Hindlimb muscle (tissue), 1 donor: ENCODE measurements at regions not wholly inside any gene's neighbourhood (a gene's known extent, or its start where the extent isn't known, plus 50 kb on each side); places are given as distances from the start of the nearest gene placed in this dataset.
"Not testable (repeated sequence)": the region's sequence is repeated elsewhere in the genome, so short reads cannot be mapped to it uniquely, and the experiment has no call there.

Experiments
- DNase-seq: peaks from one replicate; pipeline ENCODE4 v3.0.0-alpha.2; 2013

DNA sequence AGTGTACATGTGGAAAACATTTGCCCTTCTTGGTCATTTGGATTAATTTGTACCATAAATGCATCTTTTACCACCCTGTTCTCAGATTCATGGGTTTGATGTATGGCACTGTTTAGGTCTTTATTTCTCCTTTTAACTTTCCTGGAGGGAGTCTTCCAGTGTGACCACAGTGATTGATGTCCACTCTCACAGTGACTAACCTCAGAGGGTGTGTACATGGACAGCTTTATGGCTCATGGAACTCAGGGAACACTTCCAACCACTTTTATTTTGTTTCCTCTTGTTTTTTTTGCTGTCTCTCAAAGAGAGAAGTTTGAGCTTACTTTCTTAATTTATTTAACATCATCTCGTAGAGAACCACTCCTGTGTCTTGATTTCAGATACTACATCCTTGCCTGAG is 489.8 kb upstream of the CHD1 start:
- DNase-seq, result not testable (repeated sequence)

DNA sequence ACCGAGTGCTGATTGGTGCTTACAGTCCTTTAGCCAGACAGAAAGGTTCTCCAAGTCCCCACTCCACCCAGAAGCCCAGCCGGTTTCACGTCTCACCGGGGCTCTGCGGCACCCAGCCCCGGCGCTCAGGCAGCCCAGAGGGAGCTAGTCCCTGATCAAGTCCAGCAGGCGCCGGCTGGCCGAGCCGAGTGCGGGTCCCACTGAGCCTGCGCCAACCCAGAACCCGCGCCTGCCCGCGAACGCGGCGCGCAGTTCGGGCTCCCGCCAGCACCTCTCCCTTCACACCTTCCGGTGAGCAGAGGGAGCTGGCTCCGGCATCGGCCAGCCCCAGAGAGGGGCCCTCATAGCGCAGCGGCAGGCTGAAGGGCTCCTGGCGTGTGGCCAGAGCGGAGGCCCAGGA is 481.6 kb upstream of the CHD1 start:
- not testable (repeated sequence) for DNase-seq

DNA sequence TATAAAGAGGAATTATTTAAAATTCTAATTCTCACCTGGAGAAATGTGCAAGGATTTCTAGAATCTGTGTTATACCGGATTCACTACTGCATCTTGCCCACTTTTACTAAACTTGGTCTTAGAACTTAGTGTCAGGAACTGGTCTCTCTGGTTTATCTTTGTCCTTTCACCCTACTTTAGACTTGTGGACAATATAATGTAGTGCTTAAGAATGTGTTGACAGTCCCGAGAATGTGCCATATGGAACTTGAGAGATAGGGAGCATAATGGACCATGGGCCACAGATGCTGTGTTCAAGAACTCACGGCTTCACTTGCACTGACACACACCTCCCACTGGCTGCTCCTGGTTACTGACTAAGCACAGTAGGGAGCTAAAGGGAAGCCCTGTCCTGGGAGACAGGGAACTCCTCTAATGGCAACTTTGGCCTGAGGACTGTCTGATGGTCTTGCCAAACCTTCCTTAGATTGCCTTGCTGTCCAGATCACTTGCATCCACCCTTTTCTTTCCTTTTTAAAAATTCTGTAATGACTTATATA is 476.0 kb upstream of the CHD1 start:
- DNase-seq, result not testable (repeated sequence)

DNA sequence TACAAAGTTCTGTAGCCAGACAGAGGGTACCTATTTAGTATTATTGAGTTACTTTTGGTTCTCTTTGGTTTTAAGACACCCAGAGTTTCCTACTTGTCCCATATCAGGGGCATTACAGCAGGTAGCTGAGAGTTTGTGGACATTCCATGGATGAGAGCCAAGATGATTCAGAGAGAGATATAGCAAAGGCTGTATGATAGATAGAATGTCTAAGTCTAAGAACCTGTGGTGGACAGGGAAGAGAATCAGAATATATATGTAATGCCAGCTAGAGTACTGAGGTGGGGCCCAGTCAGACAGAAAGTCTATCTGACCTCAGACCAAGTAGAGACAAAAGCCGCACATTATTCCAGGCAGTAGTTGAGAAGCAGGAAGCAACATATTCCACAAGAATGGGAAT is 471.8 kb upstream of the CHD1 start:
- DNase-seq, result not testable (repeated sequence)

GRCh38 chr5:99398976-99399375 is 470.2 kb upstream of the CHD1 start:
- DNase-seq, result no peak

DNA sequence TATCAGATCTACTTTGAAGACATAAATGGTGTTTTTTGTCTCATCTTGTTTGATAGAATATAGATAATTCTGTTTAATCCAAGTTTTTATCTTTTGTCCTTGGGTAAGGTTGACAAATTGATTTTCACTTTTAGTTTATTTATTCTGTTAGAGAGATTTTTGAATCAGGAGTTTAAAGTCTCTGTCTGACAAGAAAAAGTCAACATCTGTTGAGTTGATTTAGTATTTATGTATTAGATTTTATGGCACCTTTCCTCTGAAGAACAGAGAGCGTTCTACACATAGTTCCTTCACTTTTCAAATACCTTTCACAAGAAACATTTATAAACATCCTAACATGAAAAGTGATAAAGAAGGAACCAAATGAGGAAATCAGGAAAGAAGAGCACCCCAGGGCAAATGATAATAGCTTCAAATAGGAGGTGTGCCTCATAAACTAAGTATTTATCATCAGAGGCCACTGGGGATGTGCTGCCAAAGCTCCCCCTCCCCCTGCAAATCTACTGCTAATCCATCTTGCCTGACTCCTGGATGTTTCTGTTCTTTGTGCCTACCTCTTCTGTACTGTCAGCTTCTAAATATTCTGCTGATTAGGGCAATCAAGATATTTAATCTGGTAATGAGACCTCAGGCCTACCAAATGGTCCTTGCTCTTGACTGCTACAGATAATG is 457.7 kb upstream of the CHD1 start:
- no peak for DNase-seq

DNA sequence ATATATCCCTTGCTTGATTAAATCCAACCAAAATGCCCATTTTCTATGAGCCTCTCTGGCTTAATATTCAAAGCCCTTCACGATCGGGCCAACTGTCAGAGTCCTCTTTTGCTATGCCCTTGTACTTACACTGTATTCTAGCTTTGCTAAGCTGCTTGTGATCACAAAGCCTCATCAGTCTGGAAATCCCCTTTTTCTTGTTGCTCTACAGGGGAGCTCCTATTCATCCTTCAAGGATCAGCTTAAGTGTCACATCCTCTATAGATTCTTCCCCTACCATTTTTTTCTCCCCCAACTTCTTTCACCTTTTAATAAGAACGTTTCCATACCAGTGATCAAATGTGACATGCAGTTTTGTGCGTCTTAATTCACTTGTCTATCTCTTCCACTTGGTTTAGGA is 450.4 kb upstream of the CHD1 start:
- DNase-seq, result no peak

DNA sequence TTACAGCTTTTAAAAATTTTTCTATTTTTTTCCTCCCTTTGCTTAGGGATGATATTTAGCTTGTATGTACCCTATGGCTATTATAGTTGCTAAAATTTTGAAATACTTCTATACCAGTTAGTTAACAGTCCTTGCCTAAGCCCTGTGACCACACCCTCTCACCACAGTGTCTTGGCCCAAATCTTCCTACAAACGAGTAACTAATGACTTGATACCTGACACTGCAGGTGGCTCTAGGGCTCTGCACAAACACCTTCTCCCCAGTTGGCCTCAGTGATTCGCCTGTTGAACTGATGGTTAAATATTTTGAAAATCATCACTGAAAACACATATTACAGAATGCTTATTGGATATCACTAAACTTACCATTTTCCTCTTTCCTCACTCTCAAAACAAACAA is 449.6 kb upstream of the CHD1 start:
- DNase-seq, result no peak

DNA sequence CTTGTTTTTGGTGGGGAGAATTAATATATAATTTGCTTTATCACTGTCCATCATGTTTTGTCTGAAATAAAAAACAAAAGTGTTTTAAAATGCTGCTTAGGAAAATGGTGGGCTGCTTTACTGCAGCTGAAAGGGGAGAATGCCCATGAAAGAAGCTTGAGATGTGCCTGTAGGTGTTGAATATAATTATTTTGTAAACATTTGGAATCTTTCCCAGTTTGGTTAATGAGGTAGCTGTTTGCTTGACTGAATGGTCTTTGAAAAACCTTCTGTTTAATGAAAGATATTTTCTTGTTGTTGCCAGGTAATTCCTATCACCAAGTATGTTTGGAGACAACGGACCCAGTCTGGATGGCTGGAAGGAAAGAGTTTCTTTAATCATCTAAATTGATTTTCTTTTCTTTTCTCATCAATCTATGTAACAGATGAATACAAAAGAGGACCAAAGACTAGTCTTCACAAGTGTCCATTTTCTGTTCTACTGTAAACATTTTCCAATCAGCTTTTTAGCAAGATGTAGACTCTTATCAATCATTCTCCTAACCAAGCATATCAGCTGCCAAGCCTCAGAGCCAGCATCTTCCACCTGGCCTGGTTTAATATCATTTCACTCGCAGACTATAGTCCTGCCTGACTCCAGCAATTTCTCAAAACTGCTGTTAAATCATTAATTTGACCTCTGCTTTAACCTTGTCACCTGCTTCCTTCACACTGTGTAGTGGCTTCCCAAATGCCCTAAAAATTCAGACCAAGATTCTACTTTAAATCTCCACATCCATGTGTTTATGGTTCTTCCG is 441.2 kb upstream of the CHD1 start:
- DNase-seq, result no peak

DNA sequence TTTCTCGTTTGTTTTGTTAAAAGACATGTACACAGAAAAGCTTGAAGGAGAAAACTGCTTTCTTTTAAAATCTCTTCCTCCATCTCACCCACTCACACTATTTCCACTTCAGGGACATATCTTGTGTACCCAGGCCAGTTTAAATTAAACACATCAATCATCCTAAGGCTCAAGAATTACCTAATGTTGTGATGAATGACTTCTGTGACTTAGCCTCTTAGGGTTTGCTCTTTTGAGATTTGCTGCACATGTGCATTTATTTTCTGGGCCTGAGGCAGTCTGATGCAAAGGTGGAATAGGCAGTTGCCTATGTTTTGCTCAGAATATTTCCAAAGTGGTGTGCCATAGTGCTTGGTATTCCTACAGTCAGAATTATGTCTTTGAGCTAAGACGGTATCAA is 439.9 kb upstream of the CHD1 start:
- no peak for DNase-seq

DNA sequence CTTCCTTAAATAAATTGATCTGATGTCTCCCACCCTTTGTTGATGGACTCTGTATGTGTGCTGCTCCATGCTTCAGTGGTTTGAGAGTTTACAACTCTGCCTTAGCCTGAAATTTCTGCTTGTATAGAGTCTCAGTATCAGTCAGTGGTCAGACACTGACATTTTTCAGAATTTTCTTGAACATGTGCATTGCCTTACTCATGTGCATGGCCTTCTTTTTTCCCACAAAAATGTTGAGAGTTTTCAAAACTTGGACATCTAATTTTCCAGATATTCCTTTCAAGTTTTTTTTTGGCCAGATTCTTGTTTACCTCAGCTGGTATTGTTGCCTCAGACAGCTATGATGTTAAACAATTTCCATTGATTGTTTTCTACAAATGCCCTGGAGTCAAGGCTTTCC is 427.1 kb upstream of the CHD1 start:
- no peak for DNase-seq

- DNase-seq, result no peak
Observed at GRCh38 chr5:99349787-99350186, 421.0 kb upstream of the CHD1 start.

- no peak for DNase-seq
Observed at GRCh38 chr5:99348597-99348996, 419.8 kb upstream of the CHD1 start.

- DNase-seq, result not testable (repeated sequence)
Observed at GRCh38 chr5:99339758-99340157, 411.0 kb upstream of the CHD1 start.

DNA sequence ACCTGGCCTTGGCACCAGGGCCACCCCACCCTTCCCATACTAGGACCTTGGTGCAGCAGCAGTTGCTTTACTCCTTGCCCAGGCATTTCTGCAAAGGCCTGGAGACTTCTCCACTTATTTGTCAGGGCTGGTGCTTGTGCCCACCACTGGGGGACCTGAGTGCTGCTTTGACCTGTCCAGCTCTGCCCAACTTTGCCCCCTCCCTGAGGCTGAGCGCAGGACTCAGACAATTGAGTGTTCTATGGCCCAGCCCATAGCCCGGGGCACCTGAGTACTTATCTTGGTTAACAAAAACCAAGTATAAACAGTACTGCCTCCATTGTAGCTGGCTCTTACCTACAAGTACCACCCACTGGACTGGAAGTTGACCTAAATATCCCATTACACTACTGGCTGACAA is 406.1 kb upstream of the CHD1 start:
- no peak for DNase-seq

DNA sequence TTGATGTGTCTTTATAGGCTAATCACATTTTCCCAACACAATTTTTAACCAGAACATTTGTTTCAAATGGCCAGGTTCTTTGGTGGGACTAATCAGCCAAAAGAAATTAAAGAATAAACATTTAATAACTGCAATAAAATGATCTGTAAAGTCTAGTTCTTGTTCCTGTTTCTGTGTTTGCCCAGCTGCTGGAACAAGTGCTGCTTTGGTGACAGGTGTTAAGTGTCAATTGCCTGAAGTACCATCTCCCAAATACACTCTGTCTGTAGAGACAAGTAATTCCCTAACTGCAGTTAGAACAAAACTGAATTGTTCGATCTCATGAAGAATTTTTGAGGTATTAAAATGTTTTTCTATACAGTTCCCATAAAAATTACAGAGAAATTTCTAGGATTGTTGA is 402.3 kb upstream of the CHD1 start:
- DNase-seq, result no peak

DNA sequence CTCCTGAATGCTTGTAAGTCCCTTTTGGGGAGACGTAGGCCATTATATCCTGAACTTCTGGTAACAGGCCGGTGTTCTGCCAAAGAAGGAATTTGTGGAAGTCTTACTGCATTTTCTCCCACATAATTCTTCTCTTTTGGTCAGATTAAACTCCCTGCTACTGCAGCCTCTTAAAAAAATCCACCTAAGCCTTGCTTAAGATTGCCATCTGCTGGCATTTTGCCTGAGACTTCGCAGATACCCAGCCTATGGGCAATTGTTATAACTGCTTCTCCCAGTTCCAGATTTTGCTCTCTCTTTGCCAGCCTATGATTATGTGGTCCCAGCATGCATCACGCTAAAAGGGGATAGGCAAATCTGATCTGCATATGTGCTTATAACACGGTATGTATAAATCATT is 391.6 kb upstream of the CHD1 start:
- DNase-seq, result no peak

GRCh38 chr5:99317136-99317535 is 388.3 kb upstream of the CHD1 start:
- DNase-seq, result no peak

DNA sequence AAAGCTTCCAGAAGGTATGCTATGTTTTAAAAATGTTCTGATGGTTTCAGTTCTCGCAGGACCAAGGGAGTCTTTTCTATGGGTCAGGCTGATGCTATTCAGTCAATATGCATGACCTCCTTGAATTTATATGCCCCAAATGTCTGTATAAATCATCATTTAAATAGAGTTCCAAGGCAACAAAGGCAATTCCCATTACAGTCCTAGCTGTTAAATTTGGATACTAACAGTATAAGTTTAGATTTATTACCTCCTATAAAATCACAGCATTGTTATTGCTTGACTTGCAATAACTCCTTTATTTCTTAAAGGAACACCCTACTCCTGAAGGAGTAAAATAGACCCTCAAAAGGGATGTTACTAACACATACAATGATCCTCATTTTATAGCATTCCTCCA is 387.7 kb upstream of the CHD1 start:
- no peak for DNase-seq

- no peak for DNase-seq
Observed at GRCh38 chr5:99315413-99316183, 386.8 kb upstream of the CHD1 start.

DNA sequence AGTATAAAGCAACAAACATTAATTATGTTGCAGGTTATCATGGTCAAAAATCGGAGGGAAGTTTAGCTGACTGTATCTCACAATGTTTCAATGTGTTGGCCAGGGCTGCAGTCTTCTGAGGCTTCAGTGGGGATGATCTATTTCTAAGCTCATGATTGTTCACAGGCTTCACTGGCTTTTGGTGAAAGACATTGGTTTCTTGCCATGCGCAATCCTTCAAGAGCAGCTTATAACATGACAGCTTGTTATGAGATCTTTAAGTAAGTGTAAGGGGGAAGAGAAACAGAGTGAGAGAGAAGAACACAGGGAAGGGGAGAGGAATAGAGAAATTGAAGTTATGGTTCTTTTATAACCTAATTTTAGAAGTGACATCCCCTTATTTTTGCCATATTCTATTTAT is 385.9 kb upstream of the CHD1 start:
- no peak for DNase-seq

GRCh38 chr5:99308131-99308530 is 379.3 kb upstream of the CHD1 start:
- DNase-seq, result no peak

DNA sequence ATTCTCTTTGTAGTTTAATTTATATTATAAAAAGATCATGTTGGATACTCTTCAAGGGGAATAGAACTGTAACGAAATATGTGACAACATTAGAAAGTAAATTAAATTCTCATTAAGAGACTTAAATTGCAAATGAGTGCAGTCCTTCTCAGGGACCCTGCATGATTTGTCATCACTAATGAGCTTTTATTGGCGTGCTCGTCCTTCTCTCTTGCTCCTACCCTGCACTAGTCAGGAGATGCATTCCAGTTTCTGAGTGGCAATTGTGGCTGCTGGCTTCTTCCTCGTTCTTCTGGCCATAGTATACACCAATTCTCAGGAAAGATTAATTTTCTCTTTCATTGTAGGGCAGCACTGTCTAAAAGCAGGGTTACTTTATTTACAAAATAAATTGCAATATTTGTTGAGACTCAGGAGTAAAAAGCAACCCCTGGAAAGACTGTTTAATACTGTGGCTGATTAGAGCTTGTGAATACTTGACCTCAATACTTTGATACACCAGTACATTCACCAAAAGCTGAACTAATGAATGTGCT is 376.3 kb upstream of the CHD1 start:
- no peak for DNase-seq
